GM12864 (cell line): ENCODE measurements at regions not wholly inside any gene's neighbourhood (a gene's known extent, or its start where the extent isn't known, plus 50 kb on each side); places are given as distances from the start of the nearest gene placed in this dataset.

Source experiments
- DNase-seq: peaks from one replicate; pipeline ENCODE4 v3.0.0-alpha.2; 2011; ENCODE audit warnings: low read depth
- H3K4me3 ChIP-seq: 2 replicates; pipeline ENCODE4 v1.5.1; 2011; ENCODE audit warnings: mild to moderate bottlenecking, low read depth, low read length, control low read depth
- TF ChIP-seq, protein P1 (sequence below): IDR thresholded peaks from 2 replicates; pipeline ENCODE4 v1.5.1; 2011; ENCODE audit warnings: low read depth, mild to moderate bottlenecking, moderate library complexity, low read length, control low read depth, inconsistent platforms; ENCODE audit errors: missing control alignments

- DNase-seq, result no peak
- TF ChIP-seq, protein P1, sequence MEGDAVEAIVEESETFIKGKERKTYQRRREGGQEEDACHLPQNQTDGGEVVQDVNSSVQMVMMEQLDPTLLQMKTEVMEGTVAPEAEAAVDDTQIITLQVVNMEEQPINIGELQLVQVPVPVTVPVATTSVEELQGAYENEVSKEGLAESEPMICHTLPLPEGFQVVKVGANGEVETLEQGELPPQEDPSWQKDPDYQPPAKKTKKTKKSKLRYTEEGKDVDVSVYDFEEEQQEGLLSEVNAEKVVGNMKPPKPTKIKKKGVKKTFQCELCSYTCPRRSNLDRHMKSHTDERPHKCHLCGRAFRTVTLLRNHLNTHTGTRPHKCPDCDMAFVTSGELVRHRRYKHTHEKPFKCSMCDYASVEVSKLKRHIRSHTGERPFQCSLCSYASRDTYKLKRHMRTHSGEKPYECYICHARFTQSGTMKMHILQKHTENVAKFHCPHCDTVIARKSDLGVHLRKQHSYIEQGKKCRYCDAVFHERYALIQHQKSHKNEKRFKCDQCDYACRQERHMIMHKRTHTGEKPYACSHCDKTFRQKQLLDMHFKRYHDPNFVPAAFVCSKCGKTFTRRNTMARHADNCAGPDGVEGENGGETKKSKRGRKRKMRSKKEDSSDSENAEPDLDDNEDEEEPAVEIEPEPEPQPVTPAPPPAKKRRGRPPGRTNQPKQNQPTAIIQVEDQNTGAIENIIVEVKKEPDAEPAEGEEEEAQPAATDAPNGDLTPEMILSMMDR, result no peak
- H3K4me3 ChIP-seq, result no peak overlapping the region
Measured at GRCh38 chr2:150023663-150024062, 436.1 kb upstream of the MMADHC start.

DNA sequence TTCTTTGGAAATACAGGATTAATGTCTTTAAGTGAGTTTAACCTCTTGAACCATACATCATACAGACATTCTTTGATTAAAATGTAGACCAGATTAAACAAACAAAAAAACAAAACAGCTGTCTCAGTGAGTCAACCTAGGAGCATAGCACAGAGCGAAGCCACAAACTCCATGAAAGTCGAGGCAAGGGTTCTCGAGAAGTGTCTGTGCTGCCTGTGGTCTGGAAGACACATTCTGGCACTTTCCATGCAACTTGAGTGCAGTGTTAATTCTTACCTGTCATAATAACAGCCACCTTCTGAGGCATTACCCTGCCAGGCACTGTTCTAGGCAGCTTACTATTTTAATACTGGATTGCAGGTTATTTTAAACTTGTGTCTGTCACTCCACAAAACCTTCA is 435.5 kb upstream of the MMADHC start:
- no peak overlapping the region for H3K4me3 ChIP-seq
- TF ChIP-seq, protein P1, result no peak
- DNase-seq, result no peak

DNA sequence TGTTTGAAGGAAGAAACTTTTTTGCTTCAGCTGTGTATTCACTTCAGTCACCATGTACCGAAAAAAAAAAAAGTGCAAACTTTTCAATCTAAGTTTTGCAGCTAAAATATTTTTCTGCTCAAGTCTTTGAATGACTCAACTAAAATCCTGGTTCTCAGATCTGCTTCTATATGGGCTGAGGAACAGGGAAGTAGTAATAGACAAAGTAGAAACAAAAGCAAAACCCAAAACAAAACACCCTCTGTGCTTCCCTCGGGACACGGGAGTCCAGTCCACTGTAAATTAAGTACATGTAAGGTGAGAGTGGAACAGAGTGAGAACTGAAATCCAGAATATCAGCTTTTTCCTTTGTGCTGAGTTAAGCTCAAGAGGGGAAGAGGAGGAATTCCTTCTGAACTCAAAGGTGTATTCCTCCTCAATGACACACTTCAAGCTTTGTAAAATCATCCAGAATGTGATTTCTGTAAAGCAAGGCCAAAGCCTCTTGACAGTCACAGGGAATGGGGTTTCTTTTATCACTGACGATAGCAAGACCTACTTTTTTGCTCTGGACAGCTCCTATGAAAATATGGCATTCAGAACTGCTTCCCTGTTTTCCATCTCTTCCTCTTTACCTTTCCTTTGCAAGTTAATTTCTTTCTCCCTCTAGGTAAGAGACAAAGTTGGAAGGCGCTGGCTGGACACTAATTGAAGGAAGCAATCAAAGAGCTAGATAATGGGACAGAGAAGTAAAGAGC is 433.5 kb upstream of the MMADHC start:
- H3K4me3 ChIP-seq, result no peak overlapping the region
- TF ChIP-seq, protein P1, result no peak
- no peak for DNase-seq

DNA sequence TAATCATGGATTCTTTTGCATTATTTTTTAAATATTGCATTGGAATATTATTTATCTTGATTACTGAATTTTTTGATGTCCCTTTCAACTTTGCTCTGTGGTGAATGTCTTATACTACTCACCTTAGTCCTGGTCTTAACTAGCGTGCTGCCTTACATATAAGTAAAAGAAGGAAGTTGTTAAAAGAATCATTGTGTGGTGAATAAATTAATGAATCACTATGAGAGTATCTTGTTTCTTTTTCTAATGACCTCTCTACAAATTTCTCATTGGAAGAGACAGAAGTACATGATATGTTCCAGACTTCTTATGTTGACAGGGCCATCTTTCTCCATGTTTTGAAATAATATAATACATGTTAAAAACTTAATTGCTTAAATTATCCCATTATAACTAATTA is 432.6 kb upstream of the MMADHC start:
- TF ChIP-seq, protein P1, result no peak
- H3K4me3 ChIP-seq, result no peak overlapping the region
- DNase-seq, result no peak

DNA sequence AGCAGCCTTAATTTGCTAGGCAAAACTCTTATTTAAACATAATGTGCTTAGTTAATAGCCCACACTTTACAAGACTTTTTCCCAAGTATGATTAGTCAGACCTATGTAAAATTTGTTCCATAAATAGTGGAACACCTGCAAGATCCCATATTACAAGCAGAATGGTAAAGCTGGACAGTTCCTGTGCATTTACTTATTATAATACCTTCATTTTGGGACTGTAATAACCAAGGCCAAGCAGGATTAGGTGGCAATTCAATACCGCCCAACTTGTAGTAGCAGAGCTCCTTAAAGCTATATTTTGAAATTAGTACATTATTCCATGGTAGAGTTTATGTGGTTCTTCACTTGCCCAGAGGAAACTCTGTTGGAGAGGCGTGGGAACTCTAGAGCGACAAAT is 431.5 kb upstream of the MMADHC start:
- H3K4me3 ChIP-seq, result no peak overlapping the region
- TF ChIP-seq, protein P1, result no peak
- DNase-seq, result no peak

DNA sequence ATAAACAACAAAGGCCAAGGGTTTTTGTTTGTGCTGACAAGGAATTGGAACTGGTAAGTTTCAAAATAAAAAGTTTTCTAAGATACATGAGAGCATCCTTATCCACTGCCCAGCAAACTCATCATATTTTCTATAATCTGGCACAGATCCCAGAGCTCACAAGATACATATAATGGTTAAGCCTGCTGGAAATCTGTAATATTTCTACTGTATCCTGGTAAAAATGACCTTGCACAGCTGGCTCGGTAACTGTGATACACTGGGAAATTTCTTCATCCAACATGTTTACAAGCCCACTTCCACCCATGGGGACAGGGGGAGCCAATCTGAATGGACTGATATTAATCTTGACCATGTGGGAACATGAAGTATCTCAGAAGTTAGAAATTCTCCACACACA is 425.4 kb upstream of the MMADHC start:
- TF ChIP-seq, protein P1, result no peak
- no peak for DNase-seq
- H3K4me3 ChIP-seq, result no peak overlapping the region

GRCh38 chr2:150011161-150011730 is 423.7 kb upstream of the MMADHC start:
- TF ChIP-seq, protein P1, result no peak
- no peak for DNase-seq
- no peak overlapping the region for H3K4me3 ChIP-seq
